ENCODE measurements at regions not wholly inside any gene's neighbourhood (a gene's known extent, or its start where the extent isn't known, plus 50 kb on each side); places are given as distances from the start of the nearest gene placed in this dataset.

GRCh38 chr12:24223926-24224325 lies 274.5 kb upstream of the SOX5 start:
- H3K27me3 ChIP-seq (ENCODE audit: control insufficient read depth in 2 of 2, insufficient read depth in 2 of 2, low read length in 2 of 2) = no peaks in the 10 kb centered on the region
- POLR2A ChIA-PET = no interaction called here
- intact Hi-C loops (cut with micrococcal nuclease) = loop anchor here (10.0 kb wide), 1 partner anchor 121 kb away; no protein-coding TSS in a partner anchor
- H3K4me1 ChIP-seq (ENCODE audit: control insufficient read depth, extremely low read depth, insufficient read depth, low read length) = peaks cover 22% of the 10 kb centered on the region
- TF ChIP-seq MYC (IDR thresholded peaks at IDR 0.05; ENCODE audit: low read depth, low read length) (no peak), FOS (IDR thresholded peaks at IDR 0.05; ENCODE audit: borderline replicate concordance, insufficient read depth, low read length) (no peak), JUN (IDR thresholded peaks at IDR 0.05; ENCODE audit: borderline replicate concordance, insufficient read depth, insufficient read length, low read depth) (no peak), GATA2 (IDR thresholded peaks at IDR 0.05; ENCODE audit: insufficient read depth, insufficient read length, low read depth, low read length) (no peak), POLR2AphosphoS5 (IDR thresholded peaks at IDR 0.05; ENCODE audit: insufficient read depth, low read depth, low read length) (no peak)
- H3K4me3 ChIP-seq (replicated peaks in 1 of 3; ENCODE audit: insufficient read depth in 1 of 3, low read depth in 1 of 3, low read length in 3 of 3) = no peak overlapping the region
- DNase-seq (ENCODE audit: low read depth, low spot score) (no peak), FAIRE-seq (no peak)
- no peak overlapping the region for H2AFZ ChIP-seq (ENCODE audit: low read depth, low read length)
- no peaks in the 10 kb centered on the region for H3K9me3 ChIP-seq (replicated peaks; ENCODE audit: control insufficient read depth, insufficient read depth, low read length)
- no peak overlapping the region for H3K9ac ChIP-seq (replicated peaks; ENCODE audit: extremely low read depth, insufficient read depth, low read length)
- CTCF ChIA-PET = interaction anchor here (1.2 kb wide), 1 partner anchor 27 kb away, joined by 3 read pairs; no protein-coding TSS in a partner anchor
- BruUV-seq (replicated peaks) = no TSS peak
- H3K27ac ChIP-seq (ENCODE audit: insufficient read depth, low read depth, low read length) = no peak overlapping the region
- no peaks in the 10 kb centered on the region for H3K79me2 ChIP-seq (ENCODE audit: control insufficient read depth, insufficient read depth, low read length)
- no peaks in the 10 kb centered on the region for H3K9me1 ChIP-seq (replicated peaks; ENCODE audit: control insufficient read depth, extremely low read depth, insufficient read depth, low read length)
- H3K36me3 ChIP-seq (ENCODE audit: control insufficient read depth in 2 of 2, extremely low read depth in 1 of 2, insufficient read depth in 2 of 2, low read length in 2 of 2) = no peaks in the 10 kb centered on the region
- H4K20me1 ChIP-seq (replicated peaks; ENCODE audit: control insufficient read depth, extremely low read depth, insufficient read depth, low read length) = no peaks in the 10 kb centered on the region
- dilution Hi-C loops (cut with MboI; ENCODE audit: extremely low pct_ligation_motif_present, low sequenced_read_pairs) = no loop called here
- H3K4me2 ChIP-seq (ENCODE audit: insufficient read depth, low read length) = no peak overlapping the region

GRCh38 chr12:24222968-24223367 lies 273.5 kb upstream of the SOX5 start:
- ChIA-PET POLR2A (no interaction called here), CTCF (interaction anchor here (1.2 to 1.4 kb wide), 2 partner anchors 26 to 114 kb away, joined by 3 read pairs; no protein-coding TSS in a partner anchor)
- dilution Hi-C loops (cut with MboI; ENCODE audit: extremely low pct_ligation_motif_present, low sequenced_read_pairs) = no loop called here
- no peak for TF ChIP-seq GATA2 (IDR thresholded peaks at IDR 0.05; ENCODE audit: insufficient read depth, insufficient read length, low read depth, low read length)
- peak; percentile 21 for TF ChIP-seq JUN (IDR thresholded peaks at IDR 0.05; ENCODE audit: borderline replicate concordance, insufficient read depth, insufficient read length, low read depth)
- no peak for TF ChIP-seq POLR2AphosphoS5 (IDR thresholded peaks at IDR 0.05; ENCODE audit: insufficient read depth, low read depth, low read length)
- Histone ChIP-seq H4K20me1 (replicated peaks; ENCODE audit: control insufficient read depth, extremely low read depth, insufficient read depth, low read length) (no peaks in the 10 kb centered on the region), H3K4me1 (ENCODE audit: control insufficient read depth, extremely low read depth, insufficient read depth, low read length) (peaks cover 20% of the 10 kb centered on the region), H3K4me2 (ENCODE audit: insufficient read depth, low read length) (no peak overlapping the region), H3K36me3 (ENCODE audit: control insufficient read depth in 2 of 2, extremely low read depth in 1 of 2, insufficient read depth in 2 of 2, low read length in 2 of 2) (no peaks in the 10 kb centered on the region), H3K9me3 (replicated peaks; ENCODE audit: control insufficient read depth, insufficient read depth, low read length) (no peaks in the 10 kb centered on the region), H3K79me2 (ENCODE audit: control insufficient read depth, insufficient read depth, low read length) (no peaks in the 10 kb centered on the region), H2AFZ (ENCODE audit: low read depth, low read length) (no peak overlapping the region), H3K27me3 (ENCODE audit: control insufficient read depth in 2 of 2, insufficient read depth in 2 of 2, low read length in 2 of 2) (no peaks in the 10 kb centered on the region), H3K9me1 (replicated peaks; ENCODE audit: control insufficient read depth, extremely low read depth, insufficient read depth, low read length) (no peaks in the 10 kb centered on the region), H3K9ac (replicated peaks; ENCODE audit: extremely low read depth, insufficient read depth, low read length) (no peak overlapping the region), H3K4me3 (replicated peaks in 1 of 3; ENCODE audit: insufficient read depth in 1 of 3, low read depth in 1 of 3, low read length in 3 of 3) (no peak overlapping the region), H3K27ac (ENCODE audit: insufficient read depth, low read depth, low read length) (no peak overlapping the region)
- no TSS peak for BruUV-seq (replicated peaks)
- intact Hi-C loops (cut with micrococcal nuclease) = loop anchor here (10.0 kb wide), 1 partner anchor 122 kb away; no protein-coding TSS in a partner anchor
- FAIRE-seq (no peak), DNase-seq (ENCODE audit: low read depth, low spot score) (peak; percentile 10)
